GM21717 (cell line): ENCODE measurements at regions not wholly inside any gene's neighbourhood (a gene's known extent, or its start where the extent isn't known, plus 50 kb on each side); places are given as distances from the start of the nearest gene placed in this dataset.
"Not testable (repeated sequence)": the region's sequence is repeated elsewhere in the genome, so short reads cannot be mapped to it uniquely, and the experiment has no call there.

Source experiments
- ATAC-seq: cut with Tn5 transposase; IDR thresholded peaks from one replicate; pipeline ENCODE4 v1.9.1; 2021; ENCODE audit warnings: mild to moderate bottlenecking, moderate library complexity; ENCODE audit not compliant: unreplicated experiment

- ATAC-seq, result peak; percentile 73
Observed at GRCh38 chr14:45868377-45868776, 615.4 kb upstream of the MIS18BP1 start.

- peak; percentile 57 for ATAC-seq
Observed at GRCh38 chr14:45867046-45867894, 614.3 kb upstream of the MIS18BP1 start.

GRCh38 chr14:45838597-45838996, 585.6 kb upstream of the MIS18BP1 start:
- no peak for ATAC-seq

- no peak for ATAC-seq
Observed at GRCh38 chr14:45819107-45819506, 566.1 kb upstream of the MIS18BP1 start.

GRCh38 chr14:45811155-45811554, 558.2 kb upstream of the MIS18BP1 start:
- no peak for ATAC-seq

- ATAC-seq, result no peak
Observed at GRCh38 chr14:45810152-45810872, 557.3 kb upstream of the MIS18BP1 start.

GRCh38 chr14:45807178-45807899, 554.3 kb upstream of the MIS18BP1 start:
- no peak for ATAC-seq

GRCh38 chr14:45799511-45799910, 546.5 kb upstream of the MIS18BP1 start:
- no peak for ATAC-seq

- no peak for ATAC-seq
Observed at GRCh38 chr14:45798659-45799058, 545.7 kb upstream of the MIS18BP1 start.

- not testable (repeated sequence) for ATAC-seq
Observed at GRCh38 chr14:45796006-45796405, 543.0 kb upstream of the MIS18BP1 start.

GRCh38 chr14:45793081-45793480, 540.1 kb upstream of the MIS18BP1 start:
- no peak for ATAC-seq

GRCh38 chr14:45790293-45790692, 537.3 kb upstream of the MIS18BP1 start:
- ATAC-seq, result no peak

- no peak for ATAC-seq
Observed at GRCh38 chr14:45787167-45787566, 534.2 kb upstream of the MIS18BP1 start.

GRCh38 chr14:45786266-45786665, 533.3 kb upstream of the MIS18BP1 start:
- ATAC-seq, result no peak

GRCh38 chr14:45785240-45785639, 532.2 kb upstream of the MIS18BP1 start:
- ATAC-seq, result no peak

- ATAC-seq, result no peak
Observed at GRCh38 chr14:45766247-45766646, 513.2 kb upstream of the MIS18BP1 start.

GRCh38 chr14:45757655-45758054, 504.7 kb upstream of the MIS18BP1 start:
- no peak for ATAC-seq

- ATAC-seq, result not testable (repeated sequence)
Observed at GRCh38 chr14:45756412-45756811, 503.4 kb upstream of the MIS18BP1 start.

GRCh38 chr14:45743884-45744283, 490.9 kb upstream of the MIS18BP1 start:
- no peak for ATAC-seq

GRCh38 chr14:45742187-45742586, 489.2 kb upstream of the MIS18BP1 start:
- ATAC-seq, result no peak

- no peak for ATAC-seq
Observed at GRCh38 chr14:45728434-45729225, 475.6 kb upstream of the MIS18BP1 start.
